Testis (tissue), 2 donors: ENCODE measurements at regions not wholly inside any gene's neighbourhood (a gene's known extent, or its start where the extent isn't known, plus 50 kb on each side); places are given as distances from the start of the nearest gene placed in this dataset.
A peak's percentile ranks its signal among the peaks of the same experiment; 100 is the strongest.

Source experiments
- DNase-seq: peaks from one replicate; pipeline ENCODE4 v3.0.0-alpha.2; 2019
- H3K27ac ChIP-seq, 2 donors: fragments of 200-600 bp; sonication (generic); one replicate each; pipeline ENCODE4 v1.5.1; 2019
- H3K27me3 ChIP-seq: fragments of 200-600 bp; sonication (generic); one replicate; pipeline ENCODE4 v1.5.1; 2019
- H3K36me3 ChIP-seq: fragments of 200-600 bp; sonication (generic); one replicate; pipeline ENCODE4 v1.5.1; 2017; ENCODE audit warnings: low read depth; ENCODE audit errors: missing control alignments
- H3K4me1 ChIP-seq: fragments of 200-600 bp; sonication (generic); one replicate; pipeline ENCODE4 v1.5.1; 2019
- H3K4me3 ChIP-seq, 2 donors: fragments of 200-600 bp; sonication (generic); one replicate each; pipeline ENCODE4 v1.5.1; 2017 to 2019
- H3K9me3 ChIP-seq: fragments of 200-600 bp; sonication (generic); one replicate; pipeline ENCODE4 v1.5.1; 2017
- POLR2A ChIP-seq: fragments of 450-650 bp; IDR thresholded peaks from one replicate; pipeline ENCODE4 v1.6.1; 2017; ENCODE audit warnings: antibody characterized with exemption, mild to moderate bottlenecking, moderate library complexity
- WGBS, 2 donors: methylation state at CpG; one replicate each; pipeline ENCODE4 v1.1.5; 2018; 5-methylcytosine and 5-hydroxymethylcytosine counted together
- intact Hi-C: fragments of 100-400 bp; cut with DNase I; formaldehyde crosslinking; loops from one replicate; pipeline ENCODE4 v1.15.1; 2023; ENCODE audit warnings: low total_unique reads
- TF ChIP-seq, protein P1 (sequence below), 3 experiments: fragments of 450-650 bp in 2 of 3; fragments of 200-600 bp in 1 of 3; sonication (generic) in 1 of 3; IDR thresholded peaks; one replicate each; pipeline ENCODE4 v1.5.1; 2016 to 2019; ENCODE audit warnings: antibody characterized with exemption in 3 of 3, mild to moderate bottlenecking in 2 of 3, moderate library complexity in 1 of 3

DNA sequence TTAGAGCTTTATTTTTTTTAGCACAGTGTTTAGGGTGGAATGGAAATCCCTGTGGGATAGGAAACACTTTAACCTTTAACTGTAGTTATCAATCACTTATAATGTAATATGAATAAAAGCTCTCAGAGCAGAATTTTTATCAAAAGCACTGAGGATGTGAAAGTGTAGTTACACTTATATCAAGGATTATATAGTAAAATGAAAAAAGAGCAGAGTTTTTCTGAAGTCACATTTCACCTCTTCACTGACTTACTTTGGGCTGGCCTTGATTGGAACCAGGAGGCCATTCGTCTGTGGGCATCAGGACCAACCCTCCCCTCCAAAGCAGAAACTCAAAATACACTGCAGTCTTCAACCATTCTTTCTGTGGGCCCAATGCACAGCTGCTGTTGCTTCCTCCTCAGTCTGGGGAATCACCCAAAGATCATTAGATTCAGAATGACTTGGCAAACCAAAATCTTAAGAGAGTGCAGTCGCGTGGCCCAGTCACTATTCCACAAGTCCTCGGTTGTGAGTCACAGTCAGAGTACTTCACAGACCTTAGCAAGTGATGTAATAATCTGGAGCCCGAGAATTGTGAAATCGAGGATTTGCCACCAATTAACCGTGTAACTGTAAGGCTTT, 132.6 kb upstream of the COL8A1 start:
- DNase-seq = peak; percentile 23
- intact Hi-C loops = no loop called here
- no peak overlapping the region for H3K27ac ChIP-seq
- no peaks in the 10 kb centered on the region for H3K27me3 ChIP-seq
- no peak for TF ChIP-seq POLR2A
- WGBS, 2 donors = 65 to 66% methylated on average over 7 of the region's 7 CpGs
- no peaks in the 10 kb centered on the region for H3K9me3 ChIP-seq
- no peak overlapping the region for H3K4me3 ChIP-seq
- no peaks in the 10 kb centered on the region for H3K36me3 ChIP-seq
- H3K4me1 ChIP-seq = peaks cover 18% of the 10 kb centered on the region

DNA sequence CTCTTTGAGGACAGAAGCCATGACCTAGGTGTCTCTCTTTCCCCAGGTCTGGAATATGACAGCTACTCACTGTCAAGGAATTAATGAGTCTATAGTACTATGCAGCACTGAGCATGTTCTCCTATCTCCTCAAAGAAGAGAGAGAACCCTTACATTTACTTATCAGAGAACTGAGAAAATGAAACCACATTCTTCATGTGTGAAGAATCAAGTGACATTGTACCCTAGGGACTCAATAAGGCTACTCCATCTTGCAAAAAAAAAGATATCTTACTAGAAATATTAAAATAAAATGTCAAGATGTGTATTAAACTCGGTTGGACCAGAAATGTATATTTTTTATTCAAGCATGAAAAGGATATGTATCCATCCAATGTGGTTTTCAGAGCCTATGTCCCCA, 133.2 kb upstream of the COL8A1 start:
- Histone ChIP-seq H3K27me3 (no peaks in the 10 kb centered on the region), H3K4me1 (peaks cover 21% of the 10 kb centered on the region), H3K36me3 (no peaks in the 10 kb centered on the region), H3K9me3 (no peaks in the 10 kb centered on the region), H3K27ac (no peak overlapping the region), H3K4me3 (no peak overlapping the region)
- no peak for DNase-seq
- TF ChIP-seq, protein P1, sequence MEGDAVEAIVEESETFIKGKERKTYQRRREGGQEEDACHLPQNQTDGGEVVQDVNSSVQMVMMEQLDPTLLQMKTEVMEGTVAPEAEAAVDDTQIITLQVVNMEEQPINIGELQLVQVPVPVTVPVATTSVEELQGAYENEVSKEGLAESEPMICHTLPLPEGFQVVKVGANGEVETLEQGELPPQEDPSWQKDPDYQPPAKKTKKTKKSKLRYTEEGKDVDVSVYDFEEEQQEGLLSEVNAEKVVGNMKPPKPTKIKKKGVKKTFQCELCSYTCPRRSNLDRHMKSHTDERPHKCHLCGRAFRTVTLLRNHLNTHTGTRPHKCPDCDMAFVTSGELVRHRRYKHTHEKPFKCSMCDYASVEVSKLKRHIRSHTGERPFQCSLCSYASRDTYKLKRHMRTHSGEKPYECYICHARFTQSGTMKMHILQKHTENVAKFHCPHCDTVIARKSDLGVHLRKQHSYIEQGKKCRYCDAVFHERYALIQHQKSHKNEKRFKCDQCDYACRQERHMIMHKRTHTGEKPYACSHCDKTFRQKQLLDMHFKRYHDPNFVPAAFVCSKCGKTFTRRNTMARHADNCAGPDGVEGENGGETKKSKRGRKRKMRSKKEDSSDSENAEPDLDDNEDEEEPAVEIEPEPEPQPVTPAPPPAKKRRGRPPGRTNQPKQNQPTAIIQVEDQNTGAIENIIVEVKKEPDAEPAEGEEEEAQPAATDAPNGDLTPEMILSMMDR (IDR thresholded peaks at IDR 0.05) = no peak
- TF ChIP-seq POLR2A = no peak
- intact Hi-C loops = no loop called here
- 80 to 86% methylated on average over 1 of the region's 1 CpG for WGBS, 2 donors

- Histone ChIP-seq H3K4me3 (no peak overlapping the region), H3K36me3 (no peaks in the 10 kb centered on the region), H3K27ac (peak overlapping the region in 1 of 2 donors; percentile 23), H3K27me3 (no peaks in the 10 kb centered on the region), H3K4me1 (peaks cover 25% of the 10 kb centered on the region), H3K9me3 (no peaks in the 10 kb centered on the region)
- WGBS, 2 donors = 68 to 80% methylated on average over 2 of the region's 2 CpGs
- TF ChIP-seq, protein P1 (IDR thresholded peaks at IDR 0.05) = no peak
- no peak for DNase-seq
- intact Hi-C loops = no loop called here
Observed at GRCh38 chr3:99504258-99504657, 134.1 kb upstream of the COL8A1 start.

DNA sequence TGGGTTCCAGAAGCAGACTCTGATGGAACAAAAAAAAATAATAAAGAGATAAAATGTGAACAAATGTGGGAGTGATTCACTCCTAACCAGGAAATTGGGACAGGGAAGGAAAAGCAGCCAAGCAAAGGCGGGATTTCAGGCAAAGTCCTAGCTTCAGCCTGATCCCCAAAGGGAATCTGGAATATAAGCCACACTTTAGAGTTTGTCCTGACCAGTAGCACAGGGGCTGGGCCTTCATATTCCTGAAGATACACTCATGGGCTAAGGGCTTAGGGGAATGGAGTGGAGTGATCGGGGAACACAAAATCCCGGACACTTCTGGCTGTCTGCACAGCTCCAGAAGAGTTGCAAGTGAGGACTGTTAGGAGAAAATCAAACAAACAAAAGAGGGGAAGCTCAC, 135.0 kb upstream of the COL8A1 start:
- TF ChIP-seq POLR2A = no peak
- TF ChIP-seq, protein P1 (IDR thresholded peaks at IDR 0.05) = no peak
- intact Hi-C loops = no loop called here
- WGBS, 2 donors = 46 to 47% methylated on average over 3 of the region's 3 CpGs
- Histone ChIP-seq H3K4me1 (peaks cover 24% of the 10 kb centered on the region), H3K4me3 (no peak overlapping the region), H3K36me3 (no peaks in the 10 kb centered on the region), H3K27ac (no peak overlapping the region), H3K9me3 (no peaks in the 10 kb centered on the region), H3K27me3 (no peaks in the 10 kb centered on the region)
- no peak for DNase-seq

DNA sequence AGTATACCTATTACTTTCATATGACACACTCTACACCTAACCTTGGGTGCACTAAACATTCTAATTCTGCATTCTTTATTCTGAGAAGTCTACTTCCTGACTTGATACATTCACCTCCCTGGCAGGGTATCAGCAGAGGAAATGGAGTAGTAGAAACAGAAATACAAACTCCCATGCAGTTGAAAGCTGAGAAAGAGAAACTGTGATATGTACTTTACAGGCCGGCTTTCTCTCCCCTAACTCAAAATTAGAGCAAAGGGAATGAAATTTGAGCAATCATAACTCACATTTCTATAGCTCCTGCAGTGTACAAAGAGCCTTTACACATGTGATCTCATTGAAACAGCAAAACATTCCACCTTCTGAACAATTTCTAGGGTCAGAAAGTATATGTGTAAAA, 135.5 kb upstream of the COL8A1 start:
- Histone ChIP-seq H3K27me3 (no peaks in the 10 kb centered on the region), H3K9me3 (no peaks in the 10 kb centered on the region), H3K27ac (peak overlapping the region in 1 of 2 donors; percentile 22), H3K36me3 (no peaks in the 10 kb centered on the region), H3K4me1 (peaks cover 19% of the 10 kb centered on the region), H3K4me3 (no peak overlapping the region)
- DNase-seq = no peak
- TF ChIP-seq, protein P1 (IDR thresholded peaks at IDR 0.05) = no peak
- TF ChIP-seq POLR2A = no peak
- intact Hi-C loops = no loop called here
- 41 to 61% methylated on average over 1 of the region's 1 CpG for WGBS, 2 donors
